GM12878 (cell line): ENCODE measurements at regions not wholly inside any gene's neighbourhood (a gene's known extent, or its start where the extent isn't known, plus 50 kb on each side); places are given as distances from the start of the nearest gene placed in this dataset.

ENCODE experiments used
- ATAC-seq: fragments of 200-7000 bp; cut with Tn5 transposase; 3 replicates; pipeline ENCODE4 v1.9.1; 2020; ENCODE audit warnings: mild to moderate bottlenecking, moderate library complexity
- BruUV-seq: library from RNA; stranded (reverse); fragments of 400-500 nt; replicated peaks from 2 replicates; lab custom pipeline; 2021; lab: Mats Ljungman, UMichigan
- CTCF ChIA-PET: fragments of 300-600 bp; sonication (Branson Sonifier 250); formaldehyde crosslinking; extraction: SDS; loops from one replicate; lab custom pipeline; 2021; ENCODE audit warnings: inconsistent platforms; lab: Yijun Ruan, JAX
- POLR2A ChIA-PET: fragments of 350-600 bp; formaldehyde crosslinking; extraction: SDS; loops from one replicate; lab custom pipeline; 2021; ENCODE audit warnings: inconsistent platforms; lab: Charles Lee
- RAD21 ChIA-PET: fragments of 300-600 bp; sonication (Branson Sonifier 250); formaldehyde crosslinking; loops from one replicate; lab custom pipeline; 2023; ENCODE audit warnings: antibody characterized with exemption; ENCODE audit not compliant: unreplicated experiment; lab: Charles Lee
- SMC1A ChIA-PET: fragments of 300-600 bp; sonication (Branson Sonifier 250); formaldehyde crosslinking; loops from one replicate; lab custom pipeline; 2023; ENCODE audit not compliant: unreplicated experiment, uncharacterized antibody; lab: Charles Lee
- DNase-seq: peaks from one replicate; pipeline ENCODE4 v3.0.0-alpha.2; 2011; ENCODE audit warnings: low read depth, low spot score
- FAIRE-seq: peaks from 3 replicates; lab custom pipeline; 2011; peaks lifted over from hg19 to GRCh38; lab: Jason Lieb, UNC
- H2AFZ ChIP-seq: 2 replicates; pipeline ENCODE4 v1.6.0; 2011; ENCODE audit warnings: low read depth, low read length, control low read depth; ENCODE audit not compliant: control insufficient read depth
- H3K27ac ChIP-seq: 2 replicates; pipeline ENCODE4 v1.5.1; 2011; ENCODE audit warnings: control low read depth; ENCODE audit not compliant: control insufficient read depth, insufficient read depth
- H3K27me3 ChIP-seq, 2 experiments: replicated peaks in 1 of 2; 2 replicates each; pipeline versions ENCODE4 v1.6.0 to v1.6.1; 2011; ENCODE audit warnings: low read length in 1 of 2; ENCODE audit not compliant: control insufficient read depth in 2 of 2, insufficient read depth in 2 of 2
- H3K36me3 ChIP-seq, 2 experiments: 2 replicates each; pipeline ENCODE4 v1.5.1; 2011; ENCODE audit warnings: low read length in 1 of 2; ENCODE audit not compliant: control insufficient read depth in 2 of 2, insufficient read depth in 2 of 2
- H3K4me1 ChIP-seq: 2 replicates; pipeline ENCODE4 v1.6.1; 2011; ENCODE audit warnings: mild to moderate bottlenecking, low read length, moderate library complexity, mixed read lengths; ENCODE audit not compliant: control insufficient read depth, insufficient read depth
- H3K4me2 ChIP-seq: 2 replicates; pipeline ENCODE4 v1.6.0; 2011; ENCODE audit warnings: control low read depth; ENCODE audit not compliant: control insufficient read depth, insufficient read depth
- H3K4me3 ChIP-seq: fragments of 200-600 bp; sonication (generic); 2 replicates; pipeline ENCODE4 v1.5.1; 2016
- H3K79me2 ChIP-seq: 2 replicates; pipeline ENCODE4 v1.6.0; 2011; ENCODE audit warnings: low read length; ENCODE audit not compliant: control insufficient read depth, insufficient read depth
- H3K9ac ChIP-seq: 2 replicates; pipeline ENCODE4 v1.8.0; 2011; ENCODE audit warnings: low read length, control low read depth, mixed read lengths; ENCODE audit not compliant: control insufficient read depth, insufficient read depth
- H3K9me3 ChIP-seq: replicated peaks from 3 replicates; pipeline ENCODE4 v1.5.1; 2011; ENCODE audit warnings: mild to moderate bottlenecking, low read length; ENCODE audit not compliant: control insufficient read depth, insufficient read depth
- H4K20me1 ChIP-seq: 2 replicates; pipeline ENCODE4 v1.6.0; 2011; ENCODE audit not compliant: control insufficient read depth, insufficient read depth
- BMI1 ChIP-seq: fragments of 450-650 bp; IDR thresholded peaks from 2 replicates; pipeline ENCODE4 v1.6.1; 2016; ENCODE audit warnings: mild to moderate bottlenecking, moderate library complexity, borderline replicate concordance
- CREB1 ChIP-seq: IDR thresholded peaks from 2 replicates; pipeline ENCODE4 v1.6.1; 2012; ENCODE audit warnings: low read depth, mild to moderate bottlenecking, inconsistent platforms
- CTCF ChIP-seq, 3 experiments: IDR thresholded peaks in 2 of 3; conservative IDR thresholded peaks in 1 of 3; 2 replicates each; pipeline ENCODE4 v1.5.1; 2011; ENCODE audit warnings: low read depth in 3 of 3, low read length in 3 of 3, mild to moderate bottlenecking in 3 of 3, control low read depth in 2 of 3, moderate library complexity in 2 of 3, inconsistent platforms in 1 of 3, mixed read lengths in 1 of 3; ENCODE audit not compliant: control insufficient read depth in 2 of 3, insufficient read depth in 1 of 3; ENCODE audit errors: extremely low read depth in 1 of 3
- HDGF ChIP-seq: fragments of 450-650 bp; IDR thresholded peaks from 2 replicates; pipeline ENCODE4 v1.6.1; 2016; ENCODE audit warnings: antibody characterized with exemption
- MTA2 ChIP-seq: fragments of 450-650 bp; IDR thresholded peaks from 2 replicates; pipeline ENCODE4 v1.6.1; 2016; ENCODE audit warnings: low read depth, mild to moderate bottlenecking, moderate library complexity
- NR2C2 ChIP-seq: IDR thresholded peaks from 2 replicates; pipeline ENCODE4 v1.6.1; 2011; ENCODE audit warnings: borderline replicate concordance, low read depth; ENCODE audit not compliant: control insufficient read depth, insufficient read length
- PAX5 ChIP-seq: IDR thresholded peaks from 2 replicates; pipeline ENCODE4 v1.6.1; 2011; ENCODE audit warnings: low read depth, low read length, borderline replicate concordance
- POLR2AphosphoS5 ChIP-seq: IDR thresholded peaks from 2 replicates; pipeline ENCODE4 v1.6.1; 2011; ENCODE audit warnings: mild to moderate bottlenecking, low read length, inconsistent platforms
- RELA ChIP-seq: fragments of 450-650 bp; IDR thresholded peaks from 2 replicates; pipeline ENCODE4 v1.8.0; 2014; ENCODE audit warnings: borderline replicate concordance; ENCODE audit not compliant: partially characterized antibody
- SPI1 ChIP-seq: IDR thresholded peaks from 2 replicates; pipeline ENCODE4 v1.6.1; 2011; ENCODE audit warnings: low read depth, mild to moderate bottlenecking, low read length, moderate library complexity, borderline replicate concordance; ENCODE audit not compliant: insufficient read depth
- ZBTB40 ChIP-seq: fragments of 450-650 bp; IDR thresholded peaks from 2 replicates; pipeline ENCODE4 v1.6.1; 2016; ENCODE audit warnings: mild to moderate bottlenecking, moderate library complexity, borderline replicate concordance
- WGBS: methylation state at CpG from one replicate; pipeline ENCODE4 v1.1.6; 2016; ENCODE audit warnings: low lambda C conversion rate; ENCODE audit not compliant: insufficient replicate concordance, insufficient coverage; ENCODE audit errors: missing lambda C conversion rate; 5-methylcytosine and 5-hydroxymethylcytosine counted together
- in situ Hi-C: fragments of 300-500 bp; cut with MboI; formaldehyde crosslinking; loops from 9 replicates; pipeline ENCODE4 v1.14.3; 2018; ENCODE audit warnings: mixed read lengths
- intact Hi-C: fragments of 100-400 bp; cut with micrococcal nuclease; formaldehyde crosslinking; loops from one replicate; pipeline ENCODE4 v1.14.2; 2022; ENCODE audit not compliant: unreplicated experiment

- intact Hi-C loops (no loop called here), in situ Hi-C loops (no loop called here)
- DNase-seq (no peak), ATAC-seq (no peak), FAIRE-seq (no peak)
- no TSS peak for BruUV-seq
- RAD21 ChIA-PET = no interaction called here
- H3K9me3 ChIP-seq = no peaks in the 10 kb centered on the region; the same call in 2 of the 3 replicates
- H3K4me3 ChIP-seq = no peak overlapping the region
- SMC1A ChIA-PET = no interaction called here
- CTCF ChIA-PET = no interaction called here
- no peaks in the 10 kb centered on the region for H3K36me3 ChIP-seq
- no peak for TF ChIP-seq POLR2AphosphoS5
- H3K27me3 ChIP-seq = no peaks in the 10 kb centered on the region
- H4K20me1 ChIP-seq = no peaks in the 10 kb centered on the region
- POLR2A ChIA-PET = no interaction called here
- H3K27ac ChIP-seq = no peak overlapping the region
- no peak overlapping the region for H3K9ac ChIP-seq
- no peaks in the 10 kb centered on the region for H3K79me2 ChIP-seq
- H3K4me1 ChIP-seq = no peaks in the 10 kb centered on the region
- H3K4me2 ChIP-seq = no peak overlapping the region
- H2AFZ ChIP-seq = no peak overlapping the region
- WGBS = 41% methylated on average over 10 of the region's 10 CpGs
These were observed 460.5 kb downstream of the BRD1 start for GRCh38 chr22:49367041-49367697.

- Histone ChIP-seq H3K36me3 (no peaks in the 10 kb centered on the region), H3K4me3 (no peak overlapping the region), H3K4me2 (no peak overlapping the region), H3K4me1 (no peaks in the 10 kb centered on the region), H2AFZ (no peak overlapping the region), H3K27me3 (no peaks in the 10 kb centered on the region), H3K27ac (no peak overlapping the region), H4K20me1 (no peaks in the 10 kb centered on the region), H3K9me3 (no peaks in the 10 kb centered on the region; the same call in 2 of the 3 replicates), H3K79me2 (no peaks in the 10 kb centered on the region), H3K9ac (no peak overlapping the region)
- ChIA-PET POLR2A (no interaction called here), CTCF (no interaction called here), SMC1A (no interaction called here), RAD21 (no interaction called here)
- 29% methylated on average over 11 of the region's 11 CpGs for WGBS
- intact Hi-C loops = no loop called here
- in situ Hi-C loops = no loop called here
- ATAC-seq = no peak
- DNase-seq = no peak
- no peak for FAIRE-seq
- BruUV-seq = no TSS peak
- TF ChIP-seq ZBTB40 (no peak), HDGF (no peak), BMI1 (no peak), POLR2AphosphoS5 (no peak), PAX5 (no peak), NR2C2 (no peak), SPI1 (no peak), MTA2 (no peak), CREB1 (no peak), CTCF (IDR thresholded peaks at IDR 0.05 in 2 of 3, conservative IDR thresholded peaks at IDR 0.05 in 1 of 3; ENCODE audit: control insufficient read depth in 2 of 3, extremely low read depth in 1 of 3, insufficient read depth in 1 of 3, low read depth in 3 of 3, low read length in 3 of 3) (no peak), RELA (no peak)
These were observed 461.2 kb downstream of the BRD1 start for GRCh38 chr22:49366437-49366836.
